Cardiac fibroblast (primary cell): ENCODE measurements at regions not wholly inside any gene's neighbourhood (a gene's known extent, or its start where the extent isn't known, plus 50 kb on each side); places are given as distances from the start of the nearest gene placed in this dataset.
"Not testable (repeated sequence)": the region's sequence is repeated elsewhere in the genome, so short reads cannot be mapped to it uniquely, and the experiment has no call there.

Experiments used
- DNase-seq, 2 donors: peaks; one replicate each; pipeline versions ENCODE4 v3.0.0 to v3.0.0-alpha.2; 2010; ENCODE audit warnings: low read depth in 2 of 2
- H3K4me3 ChIP-seq, 2 donors: replicated peaks in 1 of 2; 1 replicate in 1 of 2; 2 replicates in 1 of 2; pipeline ENCODE4 v1.5.1; 2011; ENCODE audit warnings: low read depth in 2 of 2, low read length in 2 of 2, mild to moderate bottlenecking in 2 of 2, moderate library complexity in 1 of 2
- CTCF ChIP-seq: IDR thresholded peaks from one replicate; pipeline ENCODE4 v1.5.1; 2011; ENCODE audit warnings: low read depth, mild to moderate bottlenecking, low read length, inconsistent platforms

GRCh38 chr6:93183531-93183972 lies 235.8 kb downstream of the EPHA7 start:
- DNase-seq: no peak
- no peak for TF ChIP-seq CTCF
- H3K4me3 ChIP-seq: no peak overlapping the region

- no peak for DNase-seq
- H3K4me3 ChIP-seq: no peak overlapping the region
- TF ChIP-seq CTCF: no peak
These were observed 236.3 kb downstream of the EPHA7 start for GRCh38 chr6:93182938-93183479.

GRCh38 chr6:93177918-93178317 lies 241.4 kb downstream of the EPHA7 start:
- no peak overlapping the region for H3K4me3 ChIP-seq
- no peak for DNase-seq
- TF ChIP-seq CTCF: no peak

- no peak for TF ChIP-seq CTCF
- H3K4me3 ChIP-seq: no peak overlapping the region
- DNase-seq: no peak
These were observed 241.9 kb downstream of the EPHA7 start for GRCh38 chr6:93177438-93177837.

- no peak for TF ChIP-seq CTCF
- no peak for DNase-seq
- H3K4me3 ChIP-seq: no peak overlapping the region
These were observed 243.3 kb downstream of the EPHA7 start for GRCh38 chr6:93176070-93176469.

GRCh38 chr6:93173573-93173972 lies 245.8 kb downstream of the EPHA7 start:
- not testable (repeated sequence) for H3K4me3 ChIP-seq, DNase-seq

- peak in 1 of 2 donors; percentile 5 for DNase-seq
- TF ChIP-seq CTCF: no peak
- H3K4me3 ChIP-seq: no peak overlapping the region
These were observed 253.4 kb downstream of the EPHA7 start for GRCh38 chr6:93165850-93166430.
